ENCODE measurements at regions not wholly inside any gene's neighbourhood (a gene's known extent, or its start where the extent isn't known, plus 50 kb on each side); places are given as distances from the start of the nearest gene placed in this dataset.
"Not testable (repeated sequence)": the region's sequence is repeated elsewhere in the genome, so short reads cannot be mapped to it uniquely, and the experiment has no call there.

DNA sequence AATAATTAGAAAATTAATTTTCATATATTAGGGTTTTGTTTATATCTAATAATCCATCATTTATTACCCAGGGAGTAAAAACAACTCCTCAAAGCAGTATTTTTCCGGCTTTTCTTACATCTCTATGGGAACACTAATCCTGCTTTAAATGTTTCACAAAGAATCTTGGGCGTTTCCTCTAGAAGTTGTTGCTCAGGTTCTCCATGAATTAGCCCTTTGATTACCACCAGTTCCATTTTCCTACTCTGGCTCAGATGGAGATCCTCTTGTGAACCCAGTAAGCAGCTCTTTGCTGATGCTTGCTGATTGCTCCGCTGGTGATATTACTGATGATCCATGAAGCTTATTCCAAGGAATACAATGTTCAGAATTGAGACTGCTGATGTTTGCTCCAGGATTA lies 78.5 kb upstream of the PKP2 start:
- Histone ChIP-seq H3K36me3 (no peaks in the 10 kb centered on the region), H3K4me3 (no peak overlapping the region), H3K4me1 (no peaks in the 10 kb centered on the region), H3K9me3 (no peaks in the 10 kb centered on the region), H3K27me3 (no peaks in the 10 kb centered on the region), H3K27ac (no peak overlapping the region)
- TF ChIP-seq, protein P1, sequence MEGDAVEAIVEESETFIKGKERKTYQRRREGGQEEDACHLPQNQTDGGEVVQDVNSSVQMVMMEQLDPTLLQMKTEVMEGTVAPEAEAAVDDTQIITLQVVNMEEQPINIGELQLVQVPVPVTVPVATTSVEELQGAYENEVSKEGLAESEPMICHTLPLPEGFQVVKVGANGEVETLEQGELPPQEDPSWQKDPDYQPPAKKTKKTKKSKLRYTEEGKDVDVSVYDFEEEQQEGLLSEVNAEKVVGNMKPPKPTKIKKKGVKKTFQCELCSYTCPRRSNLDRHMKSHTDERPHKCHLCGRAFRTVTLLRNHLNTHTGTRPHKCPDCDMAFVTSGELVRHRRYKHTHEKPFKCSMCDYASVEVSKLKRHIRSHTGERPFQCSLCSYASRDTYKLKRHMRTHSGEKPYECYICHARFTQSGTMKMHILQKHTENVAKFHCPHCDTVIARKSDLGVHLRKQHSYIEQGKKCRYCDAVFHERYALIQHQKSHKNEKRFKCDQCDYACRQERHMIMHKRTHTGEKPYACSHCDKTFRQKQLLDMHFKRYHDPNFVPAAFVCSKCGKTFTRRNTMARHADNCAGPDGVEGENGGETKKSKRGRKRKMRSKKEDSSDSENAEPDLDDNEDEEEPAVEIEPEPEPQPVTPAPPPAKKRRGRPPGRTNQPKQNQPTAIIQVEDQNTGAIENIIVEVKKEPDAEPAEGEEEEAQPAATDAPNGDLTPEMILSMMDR (IDR thresholded peaks at IDR 0.05) = no peak
- no peak for TF ChIP-seq EP300 (IDR thresholded peaks at IDR 0.05)
- TF ChIP-seq POLR2A (IDR thresholded peaks at IDR 0.05) = no peak
- DNase-seq (ENCODE audit: low spot score in 2 of 2) = no peak
- 84 to 85% methylated on average over 3 of the region's 3 CpGs for WGBS, 2 donors

DNA sequence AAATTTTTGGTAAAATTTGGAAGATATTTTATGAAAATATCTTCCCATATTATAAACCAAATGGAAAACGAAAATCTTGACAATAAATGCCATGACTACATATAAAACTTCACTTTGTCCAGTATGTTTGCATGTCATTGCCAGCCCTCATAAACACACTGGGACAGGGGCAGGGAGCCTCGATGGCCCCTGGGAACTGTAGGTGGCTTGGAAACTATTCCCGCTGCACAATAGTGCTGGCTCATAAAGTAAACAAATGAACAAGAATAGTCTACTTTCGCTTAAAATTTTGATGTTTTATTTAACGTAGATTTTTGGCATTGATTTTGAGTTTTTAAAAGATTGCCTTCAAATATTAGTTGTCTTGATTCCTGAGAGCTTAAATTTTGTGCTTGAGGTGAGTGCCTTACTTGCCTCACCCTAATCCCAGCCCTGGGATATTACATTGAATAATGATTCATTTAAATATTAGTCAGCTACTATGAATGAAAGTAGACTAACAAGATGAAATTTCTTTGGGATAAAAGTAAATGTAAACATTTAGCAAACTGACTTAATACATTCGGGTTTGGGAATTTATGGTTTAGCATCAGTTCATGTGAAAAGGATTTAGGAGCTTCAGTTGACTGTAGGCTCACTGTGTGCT lies 74.0 kb upstream of the PKP2 start:
- H3K9me3 ChIP-seq = no peaks in the 10 kb centered on the region
- 75 to 81% methylated on average over 6 of the region's 6 CpGs for WGBS, 2 donors
- DNase-seq (ENCODE audit: low spot score in 2 of 2) = no peak
- no peak overlapping the region for H3K4me3 ChIP-seq
- no peak for TF ChIP-seq POLR2A (IDR thresholded peaks at IDR 0.05)
- TF ChIP-seq, protein P1 (IDR thresholded peaks at IDR 0.05) = no peak
- no peak for TF ChIP-seq EP300 (IDR thresholded peaks at IDR 0.05)
- no peak overlapping the region for H3K27ac ChIP-seq
- H3K4me1 ChIP-seq = no peaks in the 10 kb centered on the region
- no peaks in the 10 kb centered on the region for H3K36me3 ChIP-seq
- H3K27me3 ChIP-seq = no peaks in the 10 kb centered on the region

DNA sequence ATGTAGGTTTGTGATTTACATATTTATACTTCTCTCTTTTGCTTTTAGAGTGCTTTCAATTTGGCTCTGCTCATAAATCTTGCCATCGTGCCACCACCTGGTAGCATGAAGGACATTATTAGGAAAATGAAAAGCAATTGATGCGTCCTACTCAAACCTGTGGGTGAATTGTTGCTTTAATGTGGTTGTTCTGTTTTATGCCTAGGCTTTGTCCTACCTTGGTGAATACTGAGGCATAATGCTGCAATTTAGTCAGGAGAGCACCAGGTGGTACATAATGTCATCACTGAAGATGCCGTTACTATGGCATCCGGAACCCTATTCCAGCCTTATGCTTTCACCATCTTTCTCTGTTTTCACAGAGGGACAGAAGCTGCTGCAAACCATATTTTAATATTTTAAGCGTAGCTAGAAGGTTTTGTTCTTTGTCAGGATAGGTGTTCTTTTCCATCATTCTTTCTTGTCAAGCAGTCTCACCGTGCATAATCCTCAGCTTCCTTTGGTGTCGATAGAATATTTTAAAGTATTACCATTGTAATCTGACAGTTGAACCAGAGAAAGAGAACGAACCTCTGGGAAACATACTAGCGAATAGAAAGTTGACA lies 68.5 kb upstream of the PKP2 start:
- 74 to 91% methylated on average over 9 of the region's 9 CpGs for WGBS, 2 donors
- Histone ChIP-seq H3K9me3 (no peaks in the 10 kb centered on the region), H3K4me1 (no peaks in the 10 kb centered on the region), H3K4me3 (no peak overlapping the region), H3K27me3 (no peaks in the 10 kb centered on the region), H3K36me3 (no peaks in the 10 kb centered on the region), H3K27ac (no peak overlapping the region)
- TF ChIP-seq POLR2A (IDR thresholded peaks at IDR 0.05) (no peak), EP300 (IDR thresholded peaks at IDR 0.05) (no peak)
- TF ChIP-seq, protein P1 (IDR thresholded peaks at IDR 0.05) = no peak
- DNase-seq (ENCODE audit: low spot score in 2 of 2) = no peak

- H3K9me3 ChIP-seq; H3K27ac ChIP-seq; H3K4me1 ChIP-seq; DNase-seq (ENCODE audit: low spot score in 2 of 2); H3K4me3 ChIP-seq; H3K36me3 ChIP-seq; H3K27me3 ChIP-seq: not testable (repeated sequence)
- 92% methylated on average over 9 to 10 of the region's 10 CpGs for WGBS, 2 donors
Measured at GRCh38 chr12:32956418-32956817, 59.8 kb upstream of the PKP2 start.

DNA sequence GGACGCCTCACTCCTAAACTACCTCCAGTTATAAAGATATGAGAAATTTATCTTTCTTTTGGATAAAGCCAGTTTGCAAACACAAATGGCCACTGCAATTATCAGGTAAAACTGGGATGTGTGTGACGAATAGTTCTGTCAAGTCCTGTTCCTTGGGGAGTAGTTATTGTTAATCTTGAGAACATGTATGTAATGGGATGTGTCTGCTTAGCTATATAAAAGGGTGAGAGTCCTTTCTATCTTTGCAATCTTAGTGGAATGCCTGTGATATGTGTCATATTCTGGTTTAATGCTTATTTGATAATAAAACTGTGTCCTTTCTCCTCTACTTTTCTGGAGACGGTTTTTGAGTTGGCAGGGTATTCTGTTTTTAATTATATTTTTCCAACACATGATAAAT lies 56.1 kb upstream of the PKP2 start:
- TF ChIP-seq EP300 (IDR thresholded peaks at IDR 0.05) (no peak), POLR2A (IDR thresholded peaks at IDR 0.05) (no peak)
- TF ChIP-seq, protein P1 (IDR thresholded peaks at IDR 0.05) = no peak
- Histone ChIP-seq H3K27me3 (no peaks in the 10 kb centered on the region), H3K9me3 (peaks cover 0 to 7% (median 0%) of the 10 kb centered on the region in 4 donors), H3K4me3 (no peak overlapping the region), H3K27ac (no peak overlapping the region), H3K36me3 (no peaks in the 10 kb centered on the region), H3K4me1 (no peaks in the 10 kb centered on the region)
- no peak for DNase-seq (ENCODE audit: low spot score in 2 of 2)
- WGBS, 2 donors = 41 to 61% methylated on average over 3 of the region's 3 CpGs

Measured in tibial nerve (tissue), 4 donors.